ENCODE measurements at regions not wholly inside any gene's neighbourhood (a gene's known extent, or its start where the extent isn't known, plus 50 kb on each side); places are given as distances from the start of the nearest gene placed in this dataset.

- no peak overlapping the region for H3K4me3 ChIP-seq
- H3K27me3 ChIP-seq: no peaks in the 10 kb centered on the region
- no peaks in the 10 kb centered on the region for H3K9me3 ChIP-seq (ENCODE audit: low read depth)
- TF ChIP-seq, protein P1, sequence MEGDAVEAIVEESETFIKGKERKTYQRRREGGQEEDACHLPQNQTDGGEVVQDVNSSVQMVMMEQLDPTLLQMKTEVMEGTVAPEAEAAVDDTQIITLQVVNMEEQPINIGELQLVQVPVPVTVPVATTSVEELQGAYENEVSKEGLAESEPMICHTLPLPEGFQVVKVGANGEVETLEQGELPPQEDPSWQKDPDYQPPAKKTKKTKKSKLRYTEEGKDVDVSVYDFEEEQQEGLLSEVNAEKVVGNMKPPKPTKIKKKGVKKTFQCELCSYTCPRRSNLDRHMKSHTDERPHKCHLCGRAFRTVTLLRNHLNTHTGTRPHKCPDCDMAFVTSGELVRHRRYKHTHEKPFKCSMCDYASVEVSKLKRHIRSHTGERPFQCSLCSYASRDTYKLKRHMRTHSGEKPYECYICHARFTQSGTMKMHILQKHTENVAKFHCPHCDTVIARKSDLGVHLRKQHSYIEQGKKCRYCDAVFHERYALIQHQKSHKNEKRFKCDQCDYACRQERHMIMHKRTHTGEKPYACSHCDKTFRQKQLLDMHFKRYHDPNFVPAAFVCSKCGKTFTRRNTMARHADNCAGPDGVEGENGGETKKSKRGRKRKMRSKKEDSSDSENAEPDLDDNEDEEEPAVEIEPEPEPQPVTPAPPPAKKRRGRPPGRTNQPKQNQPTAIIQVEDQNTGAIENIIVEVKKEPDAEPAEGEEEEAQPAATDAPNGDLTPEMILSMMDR (IDR thresholded peaks at IDR 0.05; ENCODE audit: low read depth, low read length): no peak
- no peak overlapping the region for H3K27ac ChIP-seq
- no peak for DNase-seq (ENCODE audit: low read depth in 1 of 2, low spot score in 1 of 2)
- no peaks in the 10 kb centered on the region for H3K36me3 ChIP-seq
- H3K4me1 ChIP-seq (ENCODE audit: low read depth): no peaks in the 10 kb centered on the region
These were observed 393.7 kb downstream of the CDK5RAP2 start for GRCh38 chr9:120186276-120186675.

DNA sequence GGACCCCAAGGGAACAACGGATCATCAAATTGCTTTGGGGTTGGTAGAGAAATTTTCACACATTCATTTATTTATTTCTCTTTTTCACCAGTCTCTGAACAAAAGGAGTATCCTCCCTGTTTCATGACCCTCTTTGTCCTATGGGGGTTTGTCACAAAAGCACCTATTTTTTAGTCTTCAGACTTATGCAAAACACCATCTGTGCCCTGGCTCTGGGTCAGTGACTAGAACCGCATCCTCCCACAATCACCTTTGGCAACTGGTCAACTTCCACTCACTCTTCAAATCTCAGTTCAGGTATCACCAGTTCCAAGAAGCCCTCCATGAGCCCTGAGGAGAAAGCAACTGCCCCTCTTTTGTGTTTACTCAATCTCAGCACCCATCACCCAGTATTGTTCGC lies 395.7 kb downstream of the CDK5RAP2 start:
- H3K4me3 ChIP-seq: no peak overlapping the region
- no peaks in the 10 kb centered on the region for H3K27me3 ChIP-seq
- no peak overlapping the region for H3K27ac ChIP-seq
- DNase-seq (ENCODE audit: low read depth in 1 of 2, low spot score in 1 of 2): no peak
- H3K4me1 ChIP-seq (ENCODE audit: low read depth): no peaks in the 10 kb centered on the region
- H3K9me3 ChIP-seq (ENCODE audit: low read depth): no peaks in the 10 kb centered on the region
- H3K36me3 ChIP-seq: no peaks in the 10 kb centered on the region
- TF ChIP-seq, protein P1 (IDR thresholded peaks at IDR 0.05; ENCODE audit: low read depth, low read length): no peak

- Histone ChIP-seq H3K9me3 (ENCODE audit: low read depth) (no peaks in the 10 kb centered on the region), H3K27ac (no peak overlapping the region), H3K4me1 (ENCODE audit: low read depth) (no peaks in the 10 kb centered on the region), H3K36me3 (no peaks in the 10 kb centered on the region), H3K27me3 (no peaks in the 10 kb centered on the region), H3K4me3 (no peak overlapping the region)
- TF ChIP-seq, protein P1 (IDR thresholded peaks at IDR 0.05; ENCODE audit: low read depth, low read length): no peak
- DNase-seq (ENCODE audit: low read depth in 1 of 2, low spot score in 1 of 2): no peak
These were observed 396.4 kb downstream of the CDK5RAP2 start for GRCh38 chr9:120183615-120184014.

- no peaks in the 10 kb centered on the region for H3K9me3 ChIP-seq (ENCODE audit: low read depth)
- no peaks in the 10 kb centered on the region for H3K4me1 ChIP-seq (ENCODE audit: low read depth)
- H3K4me3 ChIP-seq: no peak overlapping the region
- TF ChIP-seq, protein P1 (IDR thresholded peaks at IDR 0.05; ENCODE audit: low read depth, low read length): no peak
- no peaks in the 10 kb centered on the region for H3K27me3 ChIP-seq
- H3K27ac ChIP-seq: no peak overlapping the region
- H3K36me3 ChIP-seq: no peaks in the 10 kb centered on the region
- DNase-seq (ENCODE audit: low read depth in 1 of 2, low spot score in 1 of 2): no peak
These were observed 398.0 kb downstream of the CDK5RAP2 start for GRCh38 chr9:120182011-120182410.

- TF ChIP-seq, protein P1 (IDR thresholded peaks at IDR 0.05; ENCODE audit: low read depth, low read length): no peak
These were observed 402.8 kb downstream of the CDK5RAP2 start for GRCh38 chr9:120177121-120177520.

GRCh38 chr9:120175031-120175430 lies 404.9 kb downstream of the CDK5RAP2 start:
- no peaks in the 10 kb centered on the region for H3K36me3 ChIP-seq
- no peak for DNase-seq (ENCODE audit: low read depth in 1 of 2, low spot score in 1 of 2)

More at GRCh38 chr9:120177121-120177520, 402.8 kb downstream of the CDK5RAP2 start:
- H3K4me1 ChIP-seq (ENCODE audit: low read depth): no peaks in the 10 kb centered on the region
- H3K27me3 ChIP-seq: no peaks in the 10 kb centered on the region
- no peak for DNase-seq (ENCODE audit: low read depth in 1 of 2, low spot score in 1 of 2)
- H3K27ac ChIP-seq: no peak overlapping the region
- H3K36me3 ChIP-seq: no peaks in the 10 kb centered on the region
- H3K9me3 ChIP-seq (ENCODE audit: low read depth): no peaks in the 10 kb centered on the region
- no peak overlapping the region for H3K4me3 ChIP-seq

More at GRCh38 chr9:120175031-120175430, 404.9 kb downstream of the CDK5RAP2 start:
- no peak overlapping the region for H3K27ac ChIP-seq
- TF ChIP-seq, protein P1 (IDR thresholded peaks at IDR 0.05; ENCODE audit: low read depth, low read length): no peak
- H3K4me1 ChIP-seq (ENCODE audit: low read depth): no peaks in the 10 kb centered on the region
- H3K4me3 ChIP-seq: no peak overlapping the region
- H3K27me3 ChIP-seq: no peaks in the 10 kb centered on the region
- H3K9me3 ChIP-seq (ENCODE audit: low read depth): no peaks in the 10 kb centered on the region

Measured in cardiac muscle cell (in vitro differentiated cells and primary cell).